ENCODE measurements at regions not wholly inside any gene's neighbourhood (a gene's known extent, or its start where the extent isn't known, plus 50 kb on each side); places are given as distances from the start of the nearest gene placed in this dataset.

DNA sequence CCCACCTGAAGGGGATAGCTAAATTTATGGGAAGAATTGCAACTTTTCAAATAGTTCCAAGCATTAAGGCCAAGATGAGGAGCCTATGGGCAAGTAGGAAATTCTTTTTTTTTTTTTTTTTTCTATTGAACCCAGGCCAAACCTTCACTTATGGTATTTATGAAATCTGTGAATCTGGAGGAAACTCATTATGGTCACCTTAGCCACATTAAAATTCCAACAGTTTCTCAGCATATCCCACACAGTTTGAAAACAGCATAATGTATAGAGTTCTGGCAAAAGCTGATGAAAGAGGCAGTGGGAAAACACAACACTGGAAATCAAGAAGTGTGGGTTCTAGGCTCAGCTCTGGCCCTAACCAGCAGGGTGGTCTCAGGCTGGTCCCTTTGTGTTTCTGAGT lies 236.9 kb downstream of the PTEN start:
- intact Hi-C loops (cut with DNase I), result no loop called here
- DNase-seq, result no peak

DNA sequence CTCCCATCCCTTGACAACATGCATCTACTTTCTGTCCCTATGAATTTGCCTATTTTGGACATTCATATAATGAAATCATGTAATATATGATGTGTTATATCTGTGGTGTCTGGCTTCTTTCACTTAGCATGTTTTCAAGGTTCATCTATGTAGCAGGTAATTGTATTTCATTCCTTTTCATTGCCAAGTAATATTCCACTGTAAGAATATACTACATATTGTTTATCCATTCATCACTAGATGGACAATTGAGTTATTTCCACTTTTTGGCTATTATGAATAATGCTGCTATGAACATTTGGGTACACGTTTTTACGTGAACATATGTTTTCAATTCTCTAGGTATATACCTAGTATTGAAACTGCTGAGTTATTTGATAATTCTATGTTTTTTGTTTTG lies 238.2 kb downstream of the PTEN start:
- intact Hi-C loops (cut with DNase I), result no loop called here
- DNase-seq, result no peak

DNA sequence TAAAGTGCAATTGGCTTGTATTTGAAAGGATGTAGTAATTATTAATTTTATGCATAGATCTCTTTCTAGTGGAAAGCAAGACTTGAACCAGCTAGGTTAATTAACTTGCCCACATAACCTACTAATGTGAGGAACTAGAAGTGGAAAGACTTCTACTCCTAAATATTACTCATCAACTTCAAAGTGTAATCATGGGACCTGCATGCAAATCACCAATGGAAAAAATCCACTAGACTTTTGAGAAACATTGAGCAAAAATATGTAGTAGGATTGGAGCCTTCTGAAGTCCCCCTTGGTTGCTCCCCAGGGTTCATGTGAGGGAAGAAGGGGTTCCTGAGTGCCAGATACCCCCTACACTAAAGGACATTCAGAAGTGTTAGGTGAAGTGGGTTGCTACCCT lies 240.2 kb downstream of the PTEN start:
- intact Hi-C loops (cut with DNase I), result no loop called here

DNA sequence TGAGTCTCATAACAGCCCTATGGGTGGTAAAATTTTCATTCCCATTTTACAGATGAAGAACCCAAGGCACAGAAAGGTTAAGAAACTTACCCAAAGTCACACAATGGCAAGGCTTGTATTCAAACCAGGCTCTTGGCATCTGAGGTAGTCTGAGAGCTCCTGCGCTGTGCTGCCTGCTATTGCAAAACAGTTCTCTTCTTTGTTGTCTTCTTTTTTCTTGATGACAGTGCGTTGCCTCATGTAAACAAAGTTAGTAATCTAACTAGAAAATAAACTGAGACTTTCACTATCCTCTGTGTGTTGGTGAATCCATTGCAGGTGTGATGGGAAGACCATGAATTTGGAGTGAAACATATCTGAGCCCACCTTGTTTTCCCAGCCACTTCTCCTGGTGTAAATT lies 240.8 kb downstream of the PTEN start:
- DNase-seq, result no peak
- intact Hi-C loops (cut with DNase I), result no loop called here

More for the DNA sequence above, 240.2 kb downstream of the PTEN start:
- DNase-seq, result no peak

DNA sequence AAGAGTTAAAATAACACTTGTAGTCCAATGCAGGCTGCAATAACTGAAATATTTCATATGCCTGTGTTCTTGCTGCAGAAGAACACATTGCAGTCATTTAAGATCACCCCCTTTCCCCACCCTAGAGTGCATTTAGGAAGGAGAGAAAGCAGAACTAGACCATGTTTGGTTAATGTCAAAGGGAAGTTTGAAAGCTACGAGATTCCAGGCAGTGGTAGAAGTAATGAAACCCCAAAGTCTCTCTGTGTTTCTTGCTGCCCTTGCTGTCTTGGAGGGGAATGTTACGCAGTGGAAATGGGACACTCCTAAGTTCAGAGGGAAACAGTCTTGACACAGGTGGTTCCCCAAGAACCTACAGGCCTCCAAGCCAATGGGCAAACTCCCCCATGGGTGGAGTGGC lies 242.9 kb downstream of the PTEN start:
- intact Hi-C loops (cut with DNase I), result no loop called here
- no peak for DNase-seq

DNA sequence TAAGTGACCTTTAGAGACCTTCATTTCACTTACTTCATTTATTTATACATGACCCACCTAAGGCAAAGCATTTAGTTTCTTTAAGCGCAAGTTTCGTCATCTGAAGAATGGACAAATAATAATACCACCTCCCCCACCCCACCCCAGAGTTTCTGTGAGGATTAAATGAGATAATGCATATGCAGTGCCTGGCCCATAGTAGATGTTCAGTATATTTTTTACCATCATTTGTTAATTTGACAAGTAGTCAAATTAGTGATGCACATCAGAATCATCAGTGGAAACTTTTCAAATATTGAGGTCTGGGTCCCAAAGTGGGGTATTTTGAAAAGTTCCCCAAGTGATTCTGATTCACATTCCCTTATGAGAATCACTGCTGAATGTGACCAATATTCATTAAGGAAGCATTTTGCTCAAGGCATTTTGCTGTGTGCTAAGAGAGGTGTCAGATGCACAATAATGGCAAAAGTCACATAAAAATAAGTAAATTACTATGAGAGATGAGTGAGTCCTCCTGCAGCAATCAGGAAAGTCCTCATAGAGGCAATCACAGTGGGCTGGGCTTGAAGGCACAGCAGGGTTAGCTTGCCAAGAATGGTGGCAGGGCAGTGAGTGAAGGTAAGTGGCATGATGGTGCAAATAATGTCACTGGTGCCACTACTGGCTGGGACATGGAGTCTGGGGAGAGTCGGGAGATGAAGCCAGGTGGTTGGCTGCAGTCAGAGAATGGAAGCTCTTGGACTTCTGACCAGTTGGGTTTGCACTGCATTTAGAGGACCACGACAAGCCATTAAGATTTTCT lies 244.1 kb downstream of the PTEN start:
- intact Hi-C loops (cut with DNase I), result no loop called here
- no peak for DNase-seq

DNA sequence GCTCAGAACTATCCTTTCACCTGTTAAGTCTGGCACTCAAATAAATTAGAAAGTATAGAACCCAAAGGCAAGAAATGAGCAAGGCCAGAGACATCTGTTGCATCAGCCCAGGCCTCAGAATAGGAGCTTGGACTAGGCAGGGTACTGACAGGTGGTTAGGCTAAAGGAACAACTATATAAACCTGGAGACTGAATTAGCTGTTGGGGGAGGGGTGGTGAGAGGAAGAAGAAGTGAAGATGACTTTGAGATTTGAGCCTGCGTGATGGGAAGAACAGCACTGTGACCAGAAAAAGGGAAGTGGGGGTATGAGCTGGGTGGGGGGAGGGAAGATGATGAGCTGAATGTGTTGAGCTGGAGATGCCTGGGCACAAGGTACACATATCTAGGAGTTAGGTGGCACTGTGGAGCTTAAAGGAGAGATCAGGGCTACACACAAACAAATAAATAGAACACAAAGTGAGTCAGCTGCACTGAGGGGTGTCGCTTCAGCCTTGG lies 244.7 kb downstream of the PTEN start:
- DNase-seq, result peak in 2 of 42 donors; percentile 17 to 32
- intact Hi-C loops (cut with DNase I), result no loop called here

DNA sequence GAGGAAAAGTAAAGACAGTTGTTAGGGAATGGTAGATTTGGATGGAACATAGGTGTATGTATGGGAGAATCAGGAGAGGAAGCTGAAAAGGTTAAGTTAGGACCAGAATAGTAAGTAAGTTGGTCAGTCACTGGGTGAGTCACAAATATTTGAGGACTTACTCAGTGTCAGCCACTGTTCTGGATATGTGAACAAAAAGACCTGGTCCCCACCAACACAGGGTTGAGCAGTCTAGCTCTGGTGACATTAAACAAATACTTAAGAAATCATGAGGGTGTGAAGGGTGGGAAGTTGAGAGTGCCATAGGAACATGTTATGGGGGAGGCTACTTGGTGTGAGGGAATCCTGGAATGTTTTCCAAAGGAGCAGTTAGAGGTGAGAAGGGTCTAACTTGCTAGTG lies 246.9 kb downstream of the PTEN start:
- no peak for DNase-seq
- intact Hi-C loops (cut with DNase I), result no loop called here

DNA sequence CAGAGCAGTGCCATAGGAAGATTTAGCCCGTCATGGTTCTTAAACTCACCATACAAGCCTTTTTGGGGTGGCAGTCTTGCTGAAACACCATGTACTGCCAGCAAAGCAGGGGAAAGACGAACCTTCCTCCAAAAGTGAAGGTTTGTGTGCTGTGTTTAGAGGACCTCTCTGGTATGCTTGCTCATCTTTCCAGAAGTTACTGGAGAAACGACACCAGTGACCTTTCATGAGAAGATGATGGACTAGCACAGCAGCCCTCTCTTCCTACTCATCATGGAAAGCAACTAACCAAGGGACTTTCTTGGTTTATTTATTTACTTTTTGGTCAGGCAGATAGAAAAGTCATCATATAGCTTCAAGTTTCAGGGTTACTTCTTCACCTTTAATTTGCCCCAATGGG lies 247.4 kb downstream of the PTEN start:
- DNase-seq, result no peak
- intact Hi-C loops (cut with DNase I), result no loop called here

DNA sequence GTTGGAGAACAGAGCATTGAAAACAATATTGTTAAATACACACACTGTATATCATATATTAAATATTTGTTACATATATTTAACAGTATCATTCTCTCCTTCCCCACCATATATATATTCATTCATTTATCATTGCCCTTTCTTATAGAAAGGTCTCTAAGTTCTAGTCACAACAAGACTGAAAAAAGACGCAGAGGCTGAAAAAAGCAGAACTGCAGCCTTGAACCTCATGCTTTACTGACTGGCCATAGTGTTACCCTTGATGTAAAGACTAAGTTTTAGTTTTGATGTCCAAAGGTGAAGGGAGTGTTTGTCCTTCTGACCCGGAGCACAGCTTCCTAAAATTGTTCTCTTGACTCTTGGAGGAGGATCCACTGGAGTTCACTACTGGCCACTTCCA lies 247.9 kb downstream of the PTEN start:
- intact Hi-C loops (cut with DNase I), result no loop called here
- DNase-seq, result no peak

DNA sequence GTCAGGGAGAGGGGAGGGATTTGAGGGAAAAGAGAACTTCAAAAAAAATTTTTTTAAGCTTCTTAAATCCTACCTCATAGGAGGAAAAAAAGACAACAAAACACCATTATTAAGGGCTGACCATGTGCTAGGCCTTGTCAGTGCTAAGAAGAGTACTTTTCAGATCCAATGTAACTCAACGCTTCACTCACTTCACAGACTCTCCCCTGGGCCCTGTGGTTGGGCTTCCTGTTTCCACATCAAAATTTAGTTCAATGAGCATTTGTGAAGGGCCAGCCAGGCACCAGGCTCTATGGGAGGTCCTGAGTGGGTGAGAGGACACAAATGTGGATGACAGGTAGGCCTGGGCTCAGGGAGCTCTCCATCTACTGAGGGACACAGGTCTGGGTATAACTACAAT lies 249.8 kb downstream of the PTEN start:
- intact Hi-C loops (cut with DNase I), result no loop called here
- DNase-seq, result no peak

DNA sequence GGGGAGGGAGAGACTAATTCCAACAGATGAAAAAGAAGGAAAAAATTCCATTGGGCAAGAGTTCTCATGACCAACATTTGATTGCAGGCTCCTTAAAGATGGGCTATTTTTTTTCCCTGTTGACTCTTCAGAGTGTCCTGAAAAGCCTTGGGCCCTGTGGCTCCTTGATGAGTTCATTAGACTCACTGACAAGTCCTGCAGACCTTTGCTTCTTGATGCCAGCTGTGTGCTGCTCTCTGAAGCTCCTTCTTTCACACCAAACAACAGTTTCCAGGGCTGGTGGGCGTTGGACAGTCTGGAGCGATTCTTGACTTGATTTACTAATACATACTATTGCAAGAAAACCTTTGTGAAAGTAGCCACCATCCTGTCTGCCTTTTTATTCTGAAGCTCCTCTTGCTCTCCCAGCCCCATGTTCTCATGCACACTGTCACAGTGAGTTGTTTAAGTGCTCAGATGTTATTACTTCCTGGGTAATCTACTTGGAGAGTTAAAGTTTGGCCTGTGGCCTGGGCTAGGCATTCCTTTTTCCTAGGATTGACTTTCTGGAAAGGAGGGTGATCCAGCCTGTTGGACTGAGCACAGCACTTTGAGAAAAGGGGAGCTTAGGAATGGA lies 250.3 kb downstream of the PTEN start:
- intact Hi-C loops (cut with DNase I), result no loop called here

DNA sequence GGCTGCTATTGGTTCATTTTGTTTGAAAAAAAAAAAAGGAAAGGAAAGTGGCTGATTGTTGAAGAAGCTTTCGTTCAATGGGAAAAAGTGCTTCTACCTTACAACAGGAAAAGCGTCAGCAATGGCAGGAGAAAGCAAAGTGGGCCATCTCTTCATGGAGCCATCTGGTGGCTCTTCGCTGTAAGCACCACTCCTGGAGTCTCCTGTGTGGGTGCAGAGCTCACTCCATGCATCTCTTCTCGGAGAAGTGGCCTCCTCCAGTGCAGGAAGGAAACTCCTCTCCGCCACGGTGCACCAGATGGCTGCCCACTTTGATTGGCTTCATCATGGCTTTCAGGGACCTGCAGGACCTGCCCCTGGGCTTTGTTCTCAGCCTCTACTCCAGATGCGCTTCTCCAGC lies 250.9 kb downstream of the PTEN start:
- peak in 21 of 42 donors; percentile 8 to 61 (median 24) for DNase-seq

More for the DNA sequence above, 250.3 kb downstream of the PTEN start:
- no peak for DNase-seq

DNA sequence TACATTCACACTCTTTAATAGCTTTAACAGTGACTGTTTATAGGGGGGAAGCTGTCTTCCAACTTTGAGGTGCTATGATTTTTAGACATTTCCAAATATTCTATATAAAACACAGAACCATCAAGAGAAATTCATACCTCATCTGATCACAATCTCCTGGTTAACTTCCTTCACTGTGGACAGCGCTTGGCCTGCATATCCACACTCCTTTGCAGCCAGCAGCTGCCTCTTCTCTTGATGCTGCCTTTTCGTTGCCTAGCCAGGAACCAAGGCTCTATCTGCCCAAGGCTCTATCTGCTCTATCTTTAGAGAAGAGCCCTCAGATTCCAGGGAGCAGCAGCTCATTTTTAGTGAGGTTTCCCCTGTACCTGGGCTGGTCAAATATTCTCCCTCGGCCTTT lies 252.0 kb downstream of the PTEN start:
- intact Hi-C loops (cut with DNase I), result no loop called here
- DNase-seq, result no peak

More for the DNA sequence above, 250.9 kb downstream of the PTEN start:
- intact Hi-C loops (cut with DNase I), result no loop called here

DNA sequence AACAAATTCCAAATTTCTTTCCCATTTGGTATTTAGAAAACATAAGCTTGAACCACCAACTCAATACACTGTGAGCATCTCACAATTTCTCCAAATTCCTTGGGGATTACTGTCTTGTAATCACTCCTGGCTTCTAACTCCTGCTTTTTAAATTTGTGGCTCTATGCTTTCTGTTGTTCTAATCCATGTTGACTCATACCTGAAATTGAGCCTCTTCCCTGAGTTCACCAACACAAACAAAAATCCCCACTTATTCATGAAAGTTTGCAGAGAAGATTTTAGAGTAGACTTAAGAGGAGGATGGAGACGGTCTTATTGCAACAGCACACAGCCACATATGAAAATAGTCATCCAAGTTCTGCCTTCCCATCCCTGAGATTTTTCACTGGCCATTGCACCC lies 252.5 kb downstream of the PTEN start:
- intact Hi-C loops (cut with DNase I), result no loop called here
- DNase-seq, result no peak

DNA sequence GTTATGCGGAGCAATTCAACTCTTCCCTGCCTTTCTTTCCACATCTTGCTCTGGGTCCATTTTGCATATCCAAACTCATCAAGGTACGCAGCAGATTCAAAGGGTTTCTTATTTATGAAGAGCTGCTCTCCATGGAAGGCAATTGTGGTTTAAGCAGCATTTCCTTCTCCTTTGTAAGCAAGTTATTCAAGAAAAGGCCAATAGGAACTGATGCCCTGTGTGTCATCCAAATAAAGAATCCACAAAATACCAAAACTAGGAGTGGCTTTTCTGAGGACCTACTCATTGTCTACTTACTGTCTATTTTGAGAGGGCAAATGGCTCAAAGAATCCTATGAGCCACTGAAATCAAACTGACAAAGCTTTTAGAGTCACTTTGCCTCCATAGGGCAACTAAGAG lies 253.1 kb downstream of the PTEN start:
- no peak for DNase-seq
- intact Hi-C loops (cut with DNase I), result no loop called here

DNA sequence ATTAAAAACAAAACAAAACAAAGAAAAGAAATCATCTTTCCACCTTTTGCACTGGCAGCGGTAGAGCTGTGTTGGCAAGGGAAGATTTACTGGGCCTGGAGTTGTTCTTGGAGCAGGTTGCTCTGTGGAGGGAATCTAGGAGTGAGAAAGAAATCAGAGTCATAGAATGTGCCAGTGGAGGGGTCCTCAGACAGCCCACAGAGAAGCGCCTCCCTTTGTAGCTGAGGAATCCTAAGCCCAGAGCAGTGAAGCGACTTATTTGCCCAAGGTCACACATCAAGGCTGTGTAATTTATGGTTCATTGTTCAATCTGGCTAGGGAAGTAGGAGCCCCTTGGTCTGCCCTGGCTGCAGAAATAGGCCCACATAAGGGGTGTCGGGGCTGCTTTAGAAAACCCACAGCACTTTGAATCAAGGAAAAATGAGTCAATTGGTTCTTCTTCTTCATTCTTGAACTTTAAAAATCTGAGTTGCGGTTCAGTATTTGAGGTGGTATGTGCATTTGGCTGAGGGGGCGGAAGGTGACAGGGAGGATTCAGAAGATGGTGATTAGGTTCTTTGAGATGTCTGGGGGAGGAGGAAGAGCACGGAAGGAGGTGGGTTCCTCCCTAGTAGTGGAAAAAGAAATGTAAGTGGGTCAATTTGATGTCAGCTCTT lies 253.7 kb downstream of the PTEN start:
- DNase-seq, result peak in 27 of 42 donors; percentile 3 to 81 (median 39)
- intact Hi-C loops (cut with DNase I), result no loop called here

DNA sequence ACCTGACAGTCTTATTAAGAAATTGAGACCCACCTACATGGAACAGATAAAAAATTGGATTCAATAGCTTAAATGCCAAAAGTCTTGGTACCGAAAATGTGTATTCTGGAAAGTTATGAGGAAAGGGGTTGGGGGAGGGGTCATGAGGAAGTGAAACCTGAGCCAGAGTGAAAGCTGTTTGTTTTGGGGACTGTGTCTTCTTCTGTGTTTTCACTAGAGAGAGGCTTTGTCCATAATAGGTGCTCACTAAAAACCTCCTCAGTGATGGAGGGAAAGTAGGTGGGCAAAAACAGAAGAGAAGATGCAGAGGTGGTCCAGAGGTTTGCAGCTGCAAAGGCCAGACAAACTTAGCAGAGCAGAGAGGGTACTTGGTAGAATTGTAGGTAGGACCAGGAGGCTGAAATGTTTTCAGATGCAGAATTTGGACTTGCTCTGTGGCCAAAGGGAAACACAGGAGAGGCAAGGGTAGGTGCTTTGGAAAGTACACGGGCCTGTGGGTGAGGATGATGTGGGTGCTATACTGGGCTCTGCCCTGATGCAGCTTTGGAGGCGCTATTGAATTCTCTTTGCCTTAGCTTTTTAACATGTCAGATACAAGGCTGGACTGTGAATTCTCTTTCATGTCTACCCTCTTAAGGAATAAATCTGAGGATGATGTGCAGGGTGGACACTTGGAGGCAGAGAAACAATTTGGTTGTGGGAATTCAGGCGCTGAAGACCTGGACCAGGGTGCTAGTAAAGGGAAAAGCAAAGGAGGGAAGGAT lies 254.6 kb downstream of the PTEN start:
- DNase-seq, result no peak
- intact Hi-C loops (cut with DNase I), result no loop called here

DNA sequence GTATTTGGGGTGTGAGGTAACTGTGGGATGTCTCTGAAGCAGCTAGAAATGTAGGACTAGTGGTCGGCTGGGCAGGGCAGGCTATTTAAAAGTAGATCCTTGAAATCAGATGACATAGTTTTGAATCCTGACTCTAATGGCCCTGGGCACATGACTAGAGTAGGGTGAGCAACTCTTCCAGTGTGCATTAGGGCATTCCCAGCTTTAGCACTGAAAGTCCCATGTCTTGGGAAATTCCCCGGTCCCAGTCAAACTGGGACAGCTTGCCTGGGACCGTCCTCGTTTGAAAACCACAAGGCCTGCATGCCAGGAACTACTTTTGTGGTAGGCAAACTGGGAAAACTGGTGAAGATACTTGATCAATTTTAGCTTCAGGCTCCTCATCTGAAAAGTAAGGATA lies 255.3 kb downstream of the PTEN start:
- no peak for DNase-seq
- intact Hi-C loops (cut with DNase I), result no loop called here

DNA sequence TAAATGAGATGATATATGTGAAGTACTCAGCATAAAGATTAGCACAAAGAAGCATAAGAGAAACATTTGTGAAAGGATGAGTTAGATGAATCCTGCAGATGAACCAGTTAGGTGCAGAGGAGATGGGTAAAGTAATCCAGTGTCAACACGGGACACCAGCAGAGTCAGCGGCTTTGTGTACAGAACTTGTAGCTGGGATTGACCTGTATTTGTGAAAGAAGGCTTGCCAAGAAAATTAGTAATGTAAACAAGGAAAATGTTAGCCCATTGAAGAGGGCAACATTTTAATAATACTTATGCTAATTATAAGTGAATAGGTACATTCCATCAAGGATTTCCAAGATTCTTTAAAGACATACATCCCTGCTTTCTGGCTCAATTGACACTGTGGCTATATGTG lies 255.7 kb downstream of the PTEN start:
- DNase-seq, result no peak
- intact Hi-C loops (cut with DNase I), result no loop called here
